CD4-positive, alpha-beta T cell (primary cell): ENCODE measurements at regions not wholly inside any gene's neighbourhood (a gene's known extent, or its start where the extent isn't known, plus 50 kb on each side); places are given as distances from the start of the nearest gene placed in this dataset.

Experiments used
- ATAC-seq: fragments of 200-7000 bp; cut with Tn5 transposase; one replicate; pipeline ENCODE4 v1.10.0; 2022; ENCODE audit warnings: mild to moderate bottlenecking; ENCODE audit not compliant: poor library complexity
- CTCF ChIA-PET: fragments of 350-600 bp; sonication (Branson Sonifier 250); formaldehyde crosslinking; loops from one replicate; lab custom pipeline; 2021; ENCODE audit warnings: antibody characterized with exemption, inconsistent platforms; lab: Charles Lee
- POLR2A ChIA-PET: fragments of 350-600 bp; sonication (Branson Sonifier 250); formaldehyde crosslinking; loops from one replicate; lab custom pipeline; 2021; ENCODE audit warnings: antibody characterized with exemption, inconsistent platforms; lab: Charles Lee
- DNase-seq, 14 experiments: peaks; one replicate each; pipeline ENCODE4 v3.0.0-alpha.2; 2013 to 2020; ENCODE audit warnings: mixed read lengths in 2 of 14
- H3K27ac ChIP-seq, 2 donors: one replicate each; pipeline versions ENCODE4 v1.5.1 to v1.7.0; 2013; ENCODE audit warnings: low read length in 2 of 2, low read depth in 1 of 2, mild to moderate bottlenecking in 1 of 2
- H3K27me3 ChIP-seq, 2 experiments: 1 replicate in 1 of 2; 2 replicates in 1 of 2; pipeline versions ENCODE4 v1.6.1 to v1.7.0; 2013; ENCODE audit warnings: low read length in 2 of 2, control low read depth in 1 of 2, mild to moderate bottlenecking in 1 of 2, moderate library complexity in 1 of 2; ENCODE audit not compliant: insufficient read depth in 2 of 2, control insufficient read depth in 1 of 2
- H3K36me3 ChIP-seq: one replicate; pipeline ENCODE4 v1.6.1; 2013; ENCODE audit warnings: low read length, control low read depth; ENCODE audit not compliant: insufficient read depth
- H3K4me1 ChIP-seq: one replicate; pipeline ENCODE4 v1.6.1; 2013; ENCODE audit warnings: low read length, control low read depth; ENCODE audit not compliant: insufficient read depth
- H3K4me3 ChIP-seq: one replicate; pipeline ENCODE4 v1.5.1; 2013; ENCODE audit warnings: mild to moderate bottlenecking, low read length, moderate library complexity
- H3K9me3 ChIP-seq, 2 experiments: 1 replicate in 1 of 2; 2 replicates in 1 of 2; pipeline versions ENCODE4 v1.6.1 to v1.7.0; 2013; ENCODE audit warnings: low read length in 2 of 2, mild to moderate bottlenecking in 2 of 2, control low read depth in 1 of 2, moderate library complexity in 1 of 2; ENCODE audit not compliant: control insufficient read depth in 1 of 2, insufficient read depth in 1 of 2
- H3K27ac Mint-ChIP-seq: one replicate; pipeline ENCODE4 v1.8.0; 2020; ENCODE audit warnings: mixed read lengths
- H3K27me3 Mint-ChIP-seq: one replicate; pipeline ENCODE4 v1.8.0; 2021; ENCODE audit warnings: mixed read lengths
- H3K36me3 Mint-ChIP-seq: one replicate; pipeline ENCODE4 v1.8.0; 2021; ENCODE audit warnings: low read depth, mixed read lengths
- H3K4me1 Mint-ChIP-seq: one replicate; pipeline ENCODE4 v1.8.0; 2021; ENCODE audit warnings: low read depth, mixed read lengths
- H3K4me3 Mint-ChIP-seq: one replicate; pipeline ENCODE4 v1.8.0; 2020; ENCODE audit warnings: mild to moderate bottlenecking, mixed read lengths
- H3K9me3 Mint-ChIP-seq: one replicate; pipeline ENCODE4 v1.8.0; 2020; ENCODE audit warnings: mixed read lengths
- intact Hi-C, 2 experiments: fragments of 100-400 bp; cut with DNase I in 1 of 2; cut with micrococcal nuclease in 1 of 2; formaldehyde crosslinking; loops; one replicate each; pipeline versions ENCODE4 v1.15.1 to v1.9.0; 2023 to 2025; cut with DNase I, micrococcal nuclease
- TF ChIP-seq, protein P1 (sequence below): fragments of 200-600 bp; IDR thresholded peaks from one replicate; pipeline ENCODE4 v1.8.0; 2022; ENCODE audit warnings: antibody characterized with exemption, mild to moderate bottlenecking

DNA sequence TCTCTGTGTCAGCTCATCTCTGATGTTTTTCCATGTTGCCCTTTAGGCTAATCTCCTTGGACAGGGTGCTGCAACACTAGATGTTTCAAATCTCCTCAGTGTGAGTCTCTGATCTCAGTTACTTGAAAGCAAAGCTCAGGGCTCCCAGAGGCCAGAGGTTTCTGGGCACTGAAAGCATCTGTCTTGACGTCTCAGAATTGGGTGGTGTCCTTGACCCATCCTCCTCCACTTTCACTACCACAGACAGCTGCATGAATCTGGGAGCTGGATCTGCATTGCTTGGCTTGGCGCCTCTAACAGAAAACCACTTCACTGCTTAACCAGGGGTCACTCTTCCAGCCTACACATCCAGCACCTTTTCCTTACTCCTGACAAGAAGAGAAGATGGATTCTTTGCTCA, 399.4 kb downstream of the NXPE2 start:
- POLR2A ChIA-PET = no interaction called here
- H3K27me3 Mint-ChIP-seq = no peaks in the 10 kb centered on the region
- intact Hi-C loops = no loop called here

DNA sequence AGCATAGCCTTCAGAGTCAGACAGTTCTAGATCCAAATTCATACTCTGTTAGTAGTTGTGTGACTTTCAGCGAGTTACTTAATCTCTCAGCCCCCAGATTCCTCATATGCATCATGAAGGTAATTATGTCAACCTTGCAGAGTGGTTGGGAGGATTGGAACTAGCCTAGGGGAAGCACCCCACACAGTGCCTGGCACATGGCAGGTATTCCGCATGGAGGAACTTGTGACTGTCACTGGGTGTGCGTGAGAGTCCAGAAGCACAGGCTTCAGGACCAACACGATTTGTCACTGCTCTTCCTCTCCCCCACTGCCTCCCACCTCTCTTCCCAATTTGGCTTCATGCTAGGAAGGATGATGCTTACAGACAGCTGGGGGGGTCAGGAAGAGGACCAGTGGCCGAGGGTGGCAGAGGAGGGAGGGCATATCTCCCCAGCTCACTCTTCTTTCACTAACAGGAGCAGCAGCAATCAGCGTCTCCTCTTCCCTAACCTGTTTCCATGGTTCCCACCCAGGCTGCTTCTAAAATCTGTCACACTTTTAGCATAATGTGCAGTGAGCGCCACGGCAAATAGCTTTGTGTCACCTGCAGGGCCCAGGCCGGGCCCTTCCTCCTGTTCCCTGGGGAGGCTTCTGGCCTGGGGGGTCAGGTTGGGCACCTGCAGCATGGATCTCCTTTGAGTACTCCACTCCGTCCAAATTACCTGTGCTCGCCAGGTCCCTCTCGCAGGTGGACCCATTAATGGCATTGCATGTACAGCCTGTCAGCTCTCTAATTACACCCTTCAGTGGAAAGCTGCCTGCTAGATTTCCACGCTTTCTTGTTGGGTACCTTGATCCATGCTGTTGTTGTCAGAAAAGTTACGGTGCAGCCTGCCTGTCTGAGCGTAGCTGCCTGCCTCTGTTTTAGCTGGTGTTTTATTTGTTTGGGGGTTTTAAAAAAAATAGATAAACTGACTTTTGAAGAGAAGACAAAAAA, 400.4 kb downstream of the NXPE2 start:
- CTCF ChIA-PET = no interaction called here
- Mint-ChIP-seq H3K4me1 (no peaks in the 10 kb centered on the region), H3K36me3 (no peaks in the 10 kb centered on the region), H3K27me3 (peaks cover 4% of the 10 kb centered on the region), H3K9me3 (no peaks in the 10 kb centered on the region), H3K27ac (no peak overlapping the region), H3K4me3 (no peak overlapping the region)
- no peak overlapping the region for H3K27ac ChIP-seq
- H3K4me3 ChIP-seq = no peak overlapping the region
- no peaks in the 10 kb centered on the region for H3K4me1 ChIP-seq
- TF ChIP-seq, protein P1, sequence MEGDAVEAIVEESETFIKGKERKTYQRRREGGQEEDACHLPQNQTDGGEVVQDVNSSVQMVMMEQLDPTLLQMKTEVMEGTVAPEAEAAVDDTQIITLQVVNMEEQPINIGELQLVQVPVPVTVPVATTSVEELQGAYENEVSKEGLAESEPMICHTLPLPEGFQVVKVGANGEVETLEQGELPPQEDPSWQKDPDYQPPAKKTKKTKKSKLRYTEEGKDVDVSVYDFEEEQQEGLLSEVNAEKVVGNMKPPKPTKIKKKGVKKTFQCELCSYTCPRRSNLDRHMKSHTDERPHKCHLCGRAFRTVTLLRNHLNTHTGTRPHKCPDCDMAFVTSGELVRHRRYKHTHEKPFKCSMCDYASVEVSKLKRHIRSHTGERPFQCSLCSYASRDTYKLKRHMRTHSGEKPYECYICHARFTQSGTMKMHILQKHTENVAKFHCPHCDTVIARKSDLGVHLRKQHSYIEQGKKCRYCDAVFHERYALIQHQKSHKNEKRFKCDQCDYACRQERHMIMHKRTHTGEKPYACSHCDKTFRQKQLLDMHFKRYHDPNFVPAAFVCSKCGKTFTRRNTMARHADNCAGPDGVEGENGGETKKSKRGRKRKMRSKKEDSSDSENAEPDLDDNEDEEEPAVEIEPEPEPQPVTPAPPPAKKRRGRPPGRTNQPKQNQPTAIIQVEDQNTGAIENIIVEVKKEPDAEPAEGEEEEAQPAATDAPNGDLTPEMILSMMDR = no peak
- no peaks in the 10 kb centered on the region for H3K27me3 ChIP-seq
- POLR2A ChIA-PET = no interaction called here
- intact Hi-C loops = no loop called here
- no peak for DNase-seq
- H3K36me3 ChIP-seq = no peaks in the 10 kb centered on the region
- H3K9me3 ChIP-seq = peaks cover 0 to 6% of the 10 kb centered on the region in 2 experiments
- no peak for ATAC-seq

More for the DNA sequence above, 399.4 kb downstream of the NXPE2 start:
- CTCF ChIA-PET = no interaction called here
- peaks cover 0 to 6% of the 10 kb centered on the region in 2 experiments for H3K9me3 ChIP-seq
- no peak overlapping the region for H3K27ac ChIP-seq
- H3K36me3 Mint-ChIP-seq = no peaks in the 10 kb centered on the region
- DNase-seq (no peak), ATAC-seq (no peak)
- no peaks in the 10 kb centered on the region for H3K27me3 ChIP-seq
- H3K27ac Mint-ChIP-seq = no peak overlapping the region
- no peaks in the 10 kb centered on the region for H3K9me3 Mint-ChIP-seq
- TF ChIP-seq, protein P1 = no peak
- H3K4me3 ChIP-seq = no peak overlapping the region
- H3K36me3 ChIP-seq = no peaks in the 10 kb centered on the region
- no peaks in the 10 kb centered on the region for H3K4me1 ChIP-seq
- no peaks in the 10 kb centered on the region for H3K4me1 Mint-ChIP-seq
- H3K4me3 Mint-ChIP-seq = no peak overlapping the region

DNA sequence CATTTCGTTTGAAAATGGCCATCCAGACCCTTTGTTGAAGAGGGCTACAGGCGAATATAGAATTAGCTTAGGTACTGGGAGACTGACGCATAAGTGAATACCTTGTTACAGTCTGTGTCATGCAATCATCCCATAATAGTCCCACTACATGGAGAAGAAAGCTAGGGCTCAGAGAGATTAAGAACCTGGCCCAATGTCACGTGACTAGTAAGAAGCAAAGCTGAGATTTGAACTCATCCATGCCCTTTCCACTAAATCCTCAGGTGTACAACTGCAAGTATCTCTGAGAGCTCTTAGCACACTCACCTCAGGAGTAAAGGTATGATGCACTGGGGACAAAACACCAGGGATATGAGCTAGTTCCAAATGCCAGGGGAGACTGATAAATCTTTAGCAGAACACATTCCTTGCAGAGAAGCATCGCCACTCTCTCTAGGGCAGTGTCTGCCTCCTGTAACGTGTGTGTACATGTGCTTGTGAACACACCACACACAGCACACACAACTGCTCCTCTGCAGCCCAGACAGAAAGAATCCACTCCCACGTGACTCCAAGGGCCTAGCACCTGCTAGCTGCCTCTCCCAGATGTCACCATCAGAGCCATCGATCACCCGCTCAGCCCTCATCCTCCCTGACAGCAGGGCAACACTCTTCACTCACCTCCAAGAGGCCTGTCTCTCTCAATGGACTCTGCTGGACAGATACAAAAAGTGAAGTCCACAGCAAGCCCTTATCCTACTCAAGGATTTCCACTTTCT, 402.8 kb downstream of the NXPE2 start:
- Mint-ChIP-seq H3K9me3 (no peaks in the 10 kb centered on the region), H3K4me3 (no peak overlapping the region), H3K4me1 (no peaks in the 10 kb centered on the region), H3K27me3 (peaks cover 4% of the 10 kb centered on the region), H3K27ac (no peak overlapping the region), H3K36me3 (no peaks in the 10 kb centered on the region)
- Histone ChIP-seq H3K4me1 (no peaks in the 10 kb centered on the region), H3K36me3 (no peaks in the 10 kb centered on the region), H3K9me3 (peaks cover 0 to 6% of the 10 kb centered on the region in 2 experiments), H3K4me3 (no peak overlapping the region), H3K27ac (no peak overlapping the region), H3K27me3 (no peaks in the 10 kb centered on the region)
- TF ChIP-seq, protein P1 = no peak
- no peak for ATAC-seq
- DNase-seq = no peak
- intact Hi-C loops = no loop called here
- POLR2A ChIA-PET = no interaction called here
- CTCF ChIA-PET = no interaction called here
